ENCODE measurements at regions not wholly inside any gene's neighbourhood (a gene's known extent, or its start where the extent isn't known, plus 50 kb on each side); places are given as distances from the start of the nearest gene placed in this dataset.
"Not testable (repeated sequence)": the region's sequence is repeated elsewhere in the genome, so short reads cannot be mapped to it uniquely, and the experiment has no call there.

- Histone ChIP-seq H3K4me1 (ENCODE audit: control insufficient read depth, insufficient read depth, low read length, poor library complexity, severe bottlenecking) (no peaks in the 10 kb centered on the region), H3K9me3 (ENCODE audit: control insufficient read depth, low read length) (no peaks in the 10 kb centered on the region), H3K36me3 (ENCODE audit: control insufficient read depth, insufficient read depth, low read length) (no peaks in the 10 kb centered on the region), H3K4me3 (ENCODE audit: insufficient read depth, low read depth, low read length, poor library complexity, severe bottlenecking) (no peak overlapping the region), H3K27ac (ENCODE audit: insufficient read depth, low read length, poor library complexity, severe bottlenecking) (no peak overlapping the region), H3K27me3 (replicated peaks; ENCODE audit: control insufficient read depth, insufficient read depth, low read length, poor library complexity, severe bottlenecking) (no peaks in the 10 kb centered on the region)
- no peak for DNase-seq
Observed at GRCh38 chr10:81213370-81213769, 661.6 kb upstream of the NRG3 start.

GRCh38 chr10:81215498-81215897 is 659.5 kb upstream of the NRG3 start:
- Histone ChIP-seq H3K27me3 (replicated peaks; ENCODE audit: control insufficient read depth, insufficient read depth, low read length, poor library complexity, severe bottlenecking) (no peaks in the 10 kb centered on the region), H3K4me1 (ENCODE audit: control insufficient read depth, insufficient read depth, low read length, poor library complexity, severe bottlenecking) (no peaks in the 10 kb centered on the region), H3K4me3 (ENCODE audit: insufficient read depth, low read depth, low read length, poor library complexity, severe bottlenecking) (no peak overlapping the region), H3K36me3 (ENCODE audit: control insufficient read depth, insufficient read depth, low read length) (no peaks in the 10 kb centered on the region), H3K27ac (ENCODE audit: insufficient read depth, low read length, poor library complexity, severe bottlenecking) (no peak overlapping the region), H3K9me3 (ENCODE audit: control insufficient read depth, low read length) (no peaks in the 10 kb centered on the region)
- no peak for DNase-seq

- Histone ChIP-seq H3K4me3 (ENCODE audit: insufficient read depth, low read depth, low read length, poor library complexity, severe bottlenecking) (no peak overlapping the region), H3K9me3 (ENCODE audit: control insufficient read depth, low read length) (no peaks in the 10 kb centered on the region), H3K27ac (ENCODE audit: insufficient read depth, low read length, poor library complexity, severe bottlenecking) (no peak overlapping the region), H3K4me1 (ENCODE audit: control insufficient read depth, insufficient read depth, low read length, poor library complexity, severe bottlenecking) (no peaks in the 10 kb centered on the region), H3K27me3 (replicated peaks; ENCODE audit: control insufficient read depth, insufficient read depth, low read length, poor library complexity, severe bottlenecking) (no peaks in the 10 kb centered on the region), H3K36me3 (ENCODE audit: control insufficient read depth, insufficient read depth, low read length) (no peaks in the 10 kb centered on the region)
- DNase-seq, result no peak
Observed at GRCh38 chr10:81216949-81217348, 658.0 kb upstream of the NRG3 start.

GRCh38 chr10:81218307-81218706 is 656.7 kb upstream of the NRG3 start:
- H3K36me3 ChIP-seq (ENCODE audit: control insufficient read depth, insufficient read depth, low read length), result no peaks in the 10 kb centered on the region
- no peak overlapping the region for H3K27ac ChIP-seq (ENCODE audit: insufficient read depth, low read length, poor library complexity, severe bottlenecking)
- DNase-seq, result no peak
- H3K9me3 ChIP-seq (ENCODE audit: control insufficient read depth, low read length), result no peaks in the 10 kb centered on the region
- no peaks in the 10 kb centered on the region for H3K27me3 ChIP-seq (replicated peaks; ENCODE audit: control insufficient read depth, insufficient read depth, low read length, poor library complexity, severe bottlenecking)
- no peaks in the 10 kb centered on the region for H3K4me1 ChIP-seq (ENCODE audit: control insufficient read depth, insufficient read depth, low read length, poor library complexity, severe bottlenecking)
- H3K4me3 ChIP-seq (ENCODE audit: insufficient read depth, low read depth, low read length, poor library complexity, severe bottlenecking), result no peak overlapping the region

GRCh38 chr10:81219758-81220157 is 655.2 kb upstream of the NRG3 start:
- Histone ChIP-seq H3K9me3 (ENCODE audit: control insufficient read depth, low read length) (no peaks in the 10 kb centered on the region), H3K27me3 (replicated peaks; ENCODE audit: control insufficient read depth, insufficient read depth, low read length, poor library complexity, severe bottlenecking) (no peaks in the 10 kb centered on the region), H3K4me1 (ENCODE audit: control insufficient read depth, insufficient read depth, low read length, poor library complexity, severe bottlenecking) (no peaks in the 10 kb centered on the region), H3K36me3 (ENCODE audit: control insufficient read depth, insufficient read depth, low read length) (no peaks in the 10 kb centered on the region), H3K27ac (ENCODE audit: insufficient read depth, low read length, poor library complexity, severe bottlenecking) (no peak overlapping the region), H3K4me3 (ENCODE audit: insufficient read depth, low read depth, low read length, poor library complexity, severe bottlenecking) (no peak overlapping the region)
- no peak for DNase-seq

- H3K9me3 ChIP-seq (ENCODE audit: control insufficient read depth, low read length), result no peaks in the 10 kb centered on the region
- H3K36me3 ChIP-seq (ENCODE audit: control insufficient read depth, insufficient read depth, low read length), result no peaks in the 10 kb centered on the region
- H3K27me3 ChIP-seq (replicated peaks; ENCODE audit: control insufficient read depth, insufficient read depth, low read length, poor library complexity, severe bottlenecking), result no peaks in the 10 kb centered on the region
- no peak for DNase-seq
- no peaks in the 10 kb centered on the region for H3K4me1 ChIP-seq (ENCODE audit: control insufficient read depth, insufficient read depth, low read length, poor library complexity, severe bottlenecking)
- H3K4me3 ChIP-seq (ENCODE audit: insufficient read depth, low read depth, low read length, poor library complexity, severe bottlenecking), result no peak overlapping the region
- H3K27ac ChIP-seq (ENCODE audit: insufficient read depth, low read length, poor library complexity, severe bottlenecking), result no peak overlapping the region
Observed at GRCh38 chr10:81248886-81249285, 626.1 kb upstream of the NRG3 start.

- Histone ChIP-seq H3K27ac (ENCODE audit: insufficient read depth, low read length, poor library complexity, severe bottlenecking) (no peak overlapping the region), H3K9me3 (ENCODE audit: control insufficient read depth, low read length) (no peaks in the 10 kb centered on the region), H3K36me3 (ENCODE audit: control insufficient read depth, insufficient read depth, low read length) (no peaks in the 10 kb centered on the region), H3K4me1 (ENCODE audit: control insufficient read depth, insufficient read depth, low read length, poor library complexity, severe bottlenecking) (no peaks in the 10 kb centered on the region), H3K4me3 (ENCODE audit: insufficient read depth, low read depth, low read length, poor library complexity, severe bottlenecking) (no peak overlapping the region), H3K27me3 (replicated peaks; ENCODE audit: control insufficient read depth, insufficient read depth, low read length, poor library complexity, severe bottlenecking) (no peaks in the 10 kb centered on the region)
- no peak for DNase-seq
Observed at GRCh38 chr10:81251457-81252115, 623.4 kb upstream of the NRG3 start.

- H3K27me3 ChIP-seq (replicated peaks; ENCODE audit: control insufficient read depth, insufficient read depth, low read length, poor library complexity, severe bottlenecking); DNase-seq; H3K9me3 ChIP-seq (ENCODE audit: control insufficient read depth, low read length); H3K36me3 ChIP-seq (ENCODE audit: control insufficient read depth, insufficient read depth, low read length); H3K4me3 ChIP-seq (ENCODE audit: insufficient read depth, low read depth, low read length, poor library complexity, severe bottlenecking); H3K4me1 ChIP-seq (ENCODE audit: control insufficient read depth, insufficient read depth, low read length, poor library complexity, severe bottlenecking); H3K27ac ChIP-seq (ENCODE audit: insufficient read depth, low read length, poor library complexity, severe bottlenecking): not testable (repeated sequence)
Observed at GRCh38 chr10:81264991-81265390, 610.0 kb upstream of the NRG3 start.

- H3K9me3 ChIP-seq (ENCODE audit: control insufficient read depth, low read length), result no peaks in the 10 kb centered on the region
- no peaks in the 10 kb centered on the region for H3K4me1 ChIP-seq (ENCODE audit: control insufficient read depth, insufficient read depth, low read length, poor library complexity, severe bottlenecking)
- no peak overlapping the region for H3K4me3 ChIP-seq (ENCODE audit: insufficient read depth, low read depth, low read length, poor library complexity, severe bottlenecking)
- H3K36me3 ChIP-seq (ENCODE audit: control insufficient read depth, insufficient read depth, low read length), result no peaks in the 10 kb centered on the region
- no peak overlapping the region for H3K27ac ChIP-seq (ENCODE audit: insufficient read depth, low read length, poor library complexity, severe bottlenecking)
- H3K27me3 ChIP-seq (replicated peaks; ENCODE audit: control insufficient read depth, insufficient read depth, low read length, poor library complexity, severe bottlenecking), result no peaks in the 10 kb centered on the region
- no peak for DNase-seq
Observed at GRCh38 chr10:81270051-81270450, 604.9 kb upstream of the NRG3 start.

GRCh38 chr10:81280497-81281479 is 594.2 kb upstream of the NRG3 start:
- no peaks in the 10 kb centered on the region for H3K4me1 ChIP-seq (ENCODE audit: control insufficient read depth, insufficient read depth, low read length, poor library complexity, severe bottlenecking)
- no peak overlapping the region for H3K27ac ChIP-seq (ENCODE audit: insufficient read depth, low read length, poor library complexity, severe bottlenecking)
- H3K4me3 ChIP-seq (ENCODE audit: insufficient read depth, low read depth, low read length, poor library complexity, severe bottlenecking), result no peak overlapping the region
- no peaks in the 10 kb centered on the region for H3K9me3 ChIP-seq (ENCODE audit: control insufficient read depth, low read length)
- H3K36me3 ChIP-seq (ENCODE audit: control insufficient read depth, insufficient read depth, low read length), result no peaks in the 10 kb centered on the region
- H3K27me3 ChIP-seq (replicated peaks; ENCODE audit: control insufficient read depth, insufficient read depth, low read length, poor library complexity, severe bottlenecking), result no peaks in the 10 kb centered on the region
- no peak for DNase-seq

Data from effector memory CD4-positive, alpha-beta T cell (primary cell).